K562 (cell line): ENCODE measurements at regions not wholly inside any gene's neighbourhood (a gene's known extent, or its start where the extent isn't known, plus 50 kb on each side); places are given as distances from the start of the nearest gene placed in this dataset.

ENCODE experiments used
- HLTF ChIP-seq: fragments of 450-650 bp; IDR thresholded peaks from 2 replicates; pipeline ENCODE4 v1.6.1; 2016
- POLR2AphosphoS5 ChIP-seq: IDR thresholded peaks from 2 replicates; pipeline ENCODE4 v1.6.1; 2011; ENCODE audit warnings: mild to moderate bottlenecking, low read depth, low read length, moderate library complexity; ENCODE audit not compliant: control insufficient read depth, insufficient read depth
- POU5F1 ChIP-seq: fragments of 150-350 bp; IDR thresholded peaks from 2 replicates; pipeline ENCODE4 v1.6.1; 2014; ENCODE audit warnings: borderline replicate concordance, low read length, low read depth, mild to moderate bottlenecking; ENCODE audit not compliant: partially characterized antibody
- SIX5 ChIP-seq, 2 experiments: IDR thresholded peaks; 2 replicates each; pipeline ENCODE4 v1.6.1; 2011; ENCODE audit warnings: low read length in 2 of 2, borderline replicate concordance in 1 of 2, low read depth in 1 of 2, mild to moderate bottlenecking in 1 of 2, moderate library complexity in 1 of 2; ENCODE audit not compliant: insufficient read depth in 1 of 2
- ZNF263 ChIP-seq: sonication (generic); formaldehyde crosslinking; IDR thresholded peaks from 2 replicates; pipeline ENCODE4 v1.8.0; 2022; ENCODE audit warnings: mild to moderate bottlenecking, missing genetic modification reagents, borderline replicate concordance
- ZNF274 ChIP-seq: IDR thresholded peaks from 2 replicates; pipeline ENCODE4 v1.6.1; 2011; ENCODE audit warnings: low read depth, mild to moderate bottlenecking, low read length, moderate library complexity, borderline replicate concordance
- TF ChIP-seq, protein P1 (sequence below): IDR thresholded peaks from 2 replicates; pipeline ENCODE4 v1.6.1; 2011; ENCODE audit warnings: borderline replicate concordance, low read depth, mild to moderate bottlenecking, moderate library complexity, low read length; ENCODE audit not compliant: insufficient read depth, poor library complexity, severe bottlenecking
- TF ChIP-seq, protein P2 (sequence below), 3 experiments: fragments of 200-800 bp in 1 of 3; fragments of 250-450 bp in 1 of 3; fragments of 450-650 bp in 1 of 3; sonication (Bioruptor Pico) in 1 of 3; sonication (Bioruptor generic) in 1 of 3; formaldehyde crosslinking in 1 of 3; IDR thresholded peaks; 2 replicates each; pipeline versions ENCODE4 v1.6.1 to v1.8.0; 2016 to 2022; ENCODE audit warnings: mild to moderate bottlenecking in 2 of 3, missing genetic modification characterization in 2 of 3, missing compliant biosample characterization in 1 of 3, moderate library complexity in 1 of 3
- TF ChIP-seq, protein P3 (sequence below): fragments of 150-350 bp; IDR thresholded peaks from 2 replicates; pipeline ENCODE4 v1.6.1; 2014; ENCODE audit warnings: low read depth, mild to moderate bottlenecking, low read length, borderline replicate concordance
- TF ChIP-seq, protein P4 (sequence below): sonication (generic); formaldehyde crosslinking; IDR thresholded peaks from 2 replicates; pipeline ENCODE4 v1.8.0; 2022; ENCODE audit warnings: missing genetic modification reagents, mild to moderate bottlenecking, borderline replicate concordance

DNA sequence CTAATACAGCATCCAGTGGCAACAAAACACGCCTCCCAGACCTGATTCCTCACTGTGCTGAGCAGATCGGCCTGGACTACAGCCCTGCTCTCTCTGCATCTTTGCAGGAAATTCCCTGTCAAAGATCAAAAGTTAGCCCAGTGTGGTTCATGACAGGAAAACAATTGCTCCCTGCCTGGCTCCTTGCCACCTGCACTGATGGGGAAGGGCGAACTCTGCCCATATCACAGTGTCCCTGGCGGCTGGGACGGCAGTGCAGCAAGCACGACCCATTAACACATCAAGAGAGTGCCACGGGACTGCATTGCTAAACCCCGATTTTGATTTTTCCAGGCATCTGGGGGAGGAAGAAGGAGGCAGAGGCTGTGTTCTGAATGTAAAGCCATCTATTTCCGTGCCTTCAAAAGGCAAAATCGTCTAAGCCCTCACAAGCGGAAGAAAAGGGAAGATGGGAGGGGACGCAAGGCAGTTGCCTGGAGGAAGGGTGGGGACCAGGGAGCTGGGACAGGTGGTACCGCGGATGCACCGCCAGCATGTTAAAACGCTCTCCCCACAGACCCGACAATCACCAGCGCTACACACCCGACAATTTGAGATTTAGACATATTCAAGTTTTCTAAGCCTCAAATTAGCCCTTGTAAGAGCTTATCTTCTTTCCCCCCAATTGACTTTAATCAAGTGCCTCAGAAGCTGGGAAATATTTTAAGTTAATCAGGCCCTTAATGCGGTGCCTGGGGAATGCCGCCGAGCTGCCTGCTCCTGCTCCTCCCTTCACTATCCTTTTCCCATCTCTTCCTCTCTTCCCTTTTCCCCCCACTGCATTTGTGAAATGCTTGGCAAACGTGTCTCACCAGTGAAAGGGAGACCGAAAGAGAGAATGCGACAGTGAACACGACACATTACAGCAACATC lies 238.8 kb upstream of the CDH5 start:
- no peak for TF ChIP-seq POLR2AphosphoS5
- TF ChIP-seq POU5F1 = no peak
- TF ChIP-seq, protein P1, sequence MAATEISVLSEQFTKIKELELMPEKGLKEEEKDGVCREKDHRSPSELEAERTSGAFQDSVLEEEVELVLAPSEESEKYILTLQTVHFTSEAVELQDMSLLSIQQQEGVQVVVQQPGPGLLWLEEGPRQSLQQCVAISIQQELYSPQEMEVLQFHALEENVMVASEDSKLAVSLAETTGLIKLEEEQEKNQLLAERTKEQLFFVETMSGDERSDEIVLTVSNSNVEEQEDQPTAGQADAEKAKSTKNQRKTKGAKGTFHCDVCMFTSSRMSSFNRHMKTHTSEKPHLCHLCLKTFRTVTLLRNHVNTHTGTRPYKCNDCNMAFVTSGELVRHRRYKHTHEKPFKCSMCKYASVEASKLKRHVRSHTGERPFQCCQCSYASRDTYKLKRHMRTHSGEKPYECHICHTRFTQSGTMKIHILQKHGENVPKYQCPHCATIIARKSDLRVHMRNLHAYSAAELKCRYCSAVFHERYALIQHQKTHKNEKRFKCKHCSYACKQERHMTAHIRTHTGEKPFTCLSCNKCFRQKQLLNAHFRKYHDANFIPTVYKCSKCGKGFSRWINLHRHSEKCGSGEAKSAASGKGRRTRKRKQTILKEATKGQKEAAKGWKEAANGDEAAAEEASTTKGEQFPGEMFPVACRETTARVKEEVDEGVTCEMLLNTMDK = no peak
- TF ChIP-seq ZNF274 = no peak
- no peak for TF ChIP-seq SIX5 (IDR thresholded peaks at IDR 0.05; ENCODE audit: borderline replicate concordance in 1 of 2, insufficient read depth in 1 of 2, low read depth in 1 of 2, low read length in 2 of 2)
- TF ChIP-seq ZNF263 (CRISPR knock-in tag) = no peak
- TF ChIP-seq HLTF = no peak
- TF ChIP-seq, protein P2, sequence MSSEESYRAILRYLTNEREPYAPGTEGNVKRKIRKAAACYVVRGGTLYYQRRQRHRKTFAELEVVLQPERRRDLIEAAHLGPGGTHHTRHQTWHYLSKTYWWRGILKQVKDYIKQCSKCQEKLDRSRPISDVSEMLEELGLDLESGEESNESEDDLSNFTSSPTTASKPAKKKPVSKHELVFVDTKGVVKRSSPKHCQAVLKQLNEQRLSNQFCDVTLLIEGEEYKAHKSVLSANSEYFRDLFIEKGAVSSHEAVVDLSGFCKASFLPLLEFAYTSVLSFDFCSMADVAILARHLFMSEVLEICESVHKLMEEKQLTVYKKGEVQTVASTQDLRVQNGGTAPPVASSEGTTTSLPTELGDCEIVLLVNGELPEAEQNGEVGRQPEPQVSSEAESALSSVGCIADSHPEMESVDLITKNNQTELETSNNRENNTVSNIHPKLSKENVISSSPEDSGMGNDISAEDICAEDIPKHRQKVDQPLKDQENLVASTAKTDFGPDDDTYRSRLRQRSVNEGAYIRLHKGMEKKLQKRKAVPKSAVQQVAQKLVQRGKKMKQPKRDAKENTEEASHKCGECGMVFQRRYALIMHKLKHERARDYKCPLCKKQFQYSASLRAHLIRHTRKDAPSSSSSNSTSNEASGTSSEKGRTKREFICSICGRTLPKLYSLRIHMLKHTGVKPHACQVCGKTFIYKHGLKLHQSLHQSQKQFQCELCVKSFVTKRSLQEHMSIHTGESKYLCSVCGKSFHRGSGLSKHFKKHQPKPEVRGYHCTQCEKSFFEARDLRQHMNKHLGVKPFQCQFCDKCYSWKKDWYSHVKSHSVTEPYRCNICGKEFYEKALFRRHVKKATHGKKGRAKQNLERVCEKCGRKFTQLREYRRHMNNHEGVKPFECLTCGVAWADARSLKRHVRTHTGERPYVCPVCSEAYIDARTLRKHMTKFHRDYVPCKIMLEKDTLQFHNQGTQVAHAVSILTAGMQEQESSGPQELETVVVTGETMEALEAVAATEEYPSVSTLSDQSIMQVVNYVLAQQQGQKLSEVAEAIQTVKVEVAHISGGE (CRISPR knock-in tag; IDR thresholded peaks at IDR 0.05) = no peak
- TF ChIP-seq, protein P3, sequence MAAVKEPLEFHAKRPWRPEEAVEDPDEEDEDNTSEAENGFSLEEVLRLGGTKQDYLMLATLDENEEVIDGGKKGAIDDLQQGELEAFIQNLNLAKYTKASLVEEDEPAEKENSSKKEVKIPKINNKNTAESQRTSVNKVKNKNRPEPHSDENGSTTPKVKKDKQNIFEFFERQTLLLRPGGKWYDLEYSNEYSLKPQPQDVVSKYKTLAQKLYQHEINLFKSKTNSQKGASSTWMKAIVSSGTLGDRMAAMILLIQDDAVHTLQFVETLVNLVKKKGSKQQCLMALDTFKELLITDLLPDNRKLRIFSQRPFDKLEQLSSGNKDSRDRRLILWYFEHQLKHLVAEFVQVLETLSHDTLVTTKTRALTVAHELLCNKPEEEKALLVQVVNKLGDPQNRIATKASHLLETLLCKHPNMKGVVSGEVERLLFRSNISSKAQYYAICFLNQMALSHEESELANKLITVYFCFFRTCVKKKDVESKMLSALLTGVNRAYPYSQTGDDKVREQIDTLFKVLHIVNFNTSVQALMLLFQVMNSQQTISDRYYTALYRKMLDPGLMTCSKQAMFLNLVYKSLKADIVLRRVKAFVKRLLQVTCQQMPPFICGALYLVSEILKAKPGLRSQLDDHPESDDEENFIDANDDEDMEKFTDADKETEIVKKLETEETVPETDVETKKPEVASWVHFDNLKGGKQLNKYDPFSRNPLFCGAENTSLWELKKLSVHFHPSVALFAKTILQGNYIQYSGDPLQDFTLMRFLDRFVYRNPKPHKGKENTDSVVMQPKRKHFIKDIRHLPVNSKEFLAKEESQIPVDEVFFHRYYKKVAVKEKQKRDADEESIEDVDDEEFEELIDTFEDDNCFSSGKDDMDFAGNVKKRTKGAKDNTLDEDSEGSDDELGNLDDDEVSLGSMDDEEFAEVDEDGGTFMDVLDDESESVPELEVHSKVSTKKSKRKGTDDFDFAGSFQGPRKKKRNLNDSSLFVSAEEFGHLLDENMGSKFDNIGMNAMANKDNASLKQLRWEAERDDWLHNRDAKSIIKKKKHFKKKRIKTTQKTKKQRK = no peak
- TF ChIP-seq, protein P4, sequence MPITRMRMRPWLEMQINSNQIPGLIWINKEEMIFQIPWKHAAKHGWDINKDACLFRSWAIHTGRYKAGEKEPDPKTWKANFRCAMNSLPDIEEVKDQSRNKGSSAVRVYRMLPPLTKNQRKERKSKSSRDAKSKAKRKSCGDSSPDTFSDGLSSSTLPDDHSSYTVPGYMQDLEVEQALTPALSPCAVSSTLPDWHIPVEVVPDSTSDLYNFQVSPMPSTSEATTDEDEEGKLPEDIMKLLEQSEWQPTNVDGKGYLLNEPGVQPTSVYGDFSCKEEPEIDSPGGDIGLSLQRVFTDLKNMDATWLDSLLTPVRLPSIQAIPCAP (CRISPR knock-in tag) = no peak
